ENCODE measurements at regions not wholly inside any gene's neighbourhood (a gene's known extent, or its start where the extent isn't known, plus 50 kb on each side); places are given as distances from the start of the nearest gene placed in this dataset.

- no peak for TF ChIP-seq TAF1 (IDR thresholded peaks at IDR 0.05; ENCODE audit: low read depth)
- no peak for TF ChIP-seq CTCF (IDR thresholded peaks at IDR 0.05; ENCODE audit: poor library complexity, severe bottlenecking)
- no peak for TF ChIP-seq EZH2 (IDR thresholded peaks at IDR 0.05; ENCODE audit: borderline replicate concordance, insufficient read depth, low read length, poor library complexity, severe bottlenecking)
- TF ChIP-seq EP300 (conservative IDR thresholded peaks at IDR 0.05; ENCODE audit: poor library complexity, severe bottlenecking), result no peak
- TF ChIP-seq REST (IDR thresholded peaks at IDR 0.05; ENCODE audit: borderline replicate concordance), result no peak
- no peak for TF ChIP-seq POLR2AphosphoS5 (IDR thresholded peaks at IDR 0.05)
- no peak for TF ChIP-seq SMC3 (conservative IDR thresholded peaks at IDR 0.05; ENCODE audit: poor library complexity)
- TF ChIP-seq MXI1 (conservative IDR thresholded peaks at IDR 0.05; ENCODE audit: poor library complexity, severe bottlenecking), result no peak
- no peak for TF ChIP-seq RAD21 (conservative IDR thresholded peaks at IDR 0.05)
- Histone ChIP-seq H3K4me2 (ENCODE audit: low read length) (no peak overlapping the region), H4K20me1 (ENCODE audit: insufficient read depth) (no peaks in the 10 kb centered on the region), H3K27ac (ENCODE audit: low read length) (no peak overlapping the region), H2AFZ (ENCODE audit: low read depth, low read length) (no peak overlapping the region), H3F3A (ENCODE audit: insufficient read depth, low read length, poor library complexity, severe bottlenecking) (no peaks in the 10 kb centered on the region), H3K9me2 (ENCODE audit: insufficient read depth, low read length) (no peaks in the 10 kb centered on the region), H3K9ac (ENCODE audit: low read length) (no peak overlapping the region), H3K27me3 (ENCODE audit: insufficient read depth, low read depth, low read length) (no peaks in the 10 kb centered on the region), H3K4me3 (ENCODE audit: low read length) (no peak overlapping the region), H3K9me3 (ENCODE audit: low read length) (no peaks in the 10 kb centered on the region), H3K36me3 (ENCODE audit: insufficient read depth, low read length) (no peaks in the 10 kb centered on the region), H3K79me2 (replicated peaks; ENCODE audit: insufficient read depth, low read length) (no peaks in the 10 kb centered on the region)
Observed at GRCh38 chr2:18871430-18871829, 282.1 kb upstream of the NT5C1B start.

GRCh38 chr2:18870307-18870706, 280.9 kb upstream of the NT5C1B start:
- no peaks in the 10 kb centered on the region for H3K9me3 ChIP-seq (ENCODE audit: low read length)
- H3K9me2 ChIP-seq (ENCODE audit: insufficient read depth, low read length), result no peaks in the 10 kb centered on the region
- H3K79me2 ChIP-seq (replicated peaks; ENCODE audit: insufficient read depth, low read length), result no peaks in the 10 kb centered on the region
- H3K27me3 ChIP-seq (ENCODE audit: insufficient read depth, low read depth, low read length), result no peaks in the 10 kb centered on the region
- no peak overlapping the region for H3K27ac ChIP-seq (ENCODE audit: low read length)
- no peaks in the 10 kb centered on the region for H4K20me1 ChIP-seq (ENCODE audit: insufficient read depth)
- no peaks in the 10 kb centered on the region for H3F3A ChIP-seq (ENCODE audit: insufficient read depth, low read length, poor library complexity, severe bottlenecking)
- no peak overlapping the region for H3K9ac ChIP-seq (ENCODE audit: low read length)
- no peaks in the 10 kb centered on the region for H3K36me3 ChIP-seq (ENCODE audit: insufficient read depth, low read length)
- H3K4me3 ChIP-seq (ENCODE audit: low read length), result no peak overlapping the region
- TF ChIP-seq CTCF (IDR thresholded peaks at IDR 0.05; ENCODE audit: poor library complexity, severe bottlenecking) (no peak), POLR2AphosphoS5 (IDR thresholded peaks at IDR 0.05) (no peak), EZH2 (IDR thresholded peaks at IDR 0.05; ENCODE audit: borderline replicate concordance, insufficient read depth, low read length, poor library complexity, severe bottlenecking) (no peak), EP300 (conservative IDR thresholded peaks at IDR 0.05; ENCODE audit: poor library complexity, severe bottlenecking) (no peak)
- no peak overlapping the region for H2AFZ ChIP-seq (ENCODE audit: low read depth, low read length)
- no peak overlapping the region for H3K4me2 ChIP-seq (ENCODE audit: low read length)

Measured in neural cell (in vitro differentiated cells).